WI38 (cell line): ENCODE measurements at regions not wholly inside any gene's neighbourhood (a gene's known extent, or its start where the extent isn't known, plus 50 kb on each side); places are given as distances from the start of the nearest gene placed in this dataset.

Experiments
- H3K4me3 ChIP-seq: 2 replicates; pipeline ENCODE4 v1.5.1; 2011; ENCODE audit warnings: low read depth, mild to moderate bottlenecking, control low read depth, low read length
- CTCF ChIP-seq: IDR thresholded peaks from 2 replicates; pipeline ENCODE4 v1.5.1; 2012; ENCODE audit warnings: low read depth, mild to moderate bottlenecking, control low read depth, low read length

DNA sequence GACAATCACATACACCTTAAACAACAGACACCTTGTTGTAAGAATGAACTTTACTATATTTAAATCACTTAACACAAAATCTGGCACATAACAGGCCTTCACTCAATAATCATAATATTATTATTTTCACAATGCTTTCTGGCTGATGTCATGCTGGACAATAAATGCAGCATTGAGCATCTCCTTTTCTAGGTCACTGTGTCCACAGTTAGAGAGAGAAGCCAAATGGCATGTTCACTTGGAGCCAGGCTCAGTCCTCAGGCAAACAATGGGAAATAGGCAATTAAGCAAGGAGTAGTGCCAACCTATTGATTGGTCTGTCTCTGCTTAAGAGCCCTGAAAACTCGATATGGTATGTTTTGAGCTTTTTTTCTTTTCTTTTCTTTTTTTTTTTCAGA lies 50.6 kb upstream of the KLF4 start:
- H3K4me3 ChIP-seq, result no peak overlapping the region
- no peak for TF ChIP-seq CTCF

DNA sequence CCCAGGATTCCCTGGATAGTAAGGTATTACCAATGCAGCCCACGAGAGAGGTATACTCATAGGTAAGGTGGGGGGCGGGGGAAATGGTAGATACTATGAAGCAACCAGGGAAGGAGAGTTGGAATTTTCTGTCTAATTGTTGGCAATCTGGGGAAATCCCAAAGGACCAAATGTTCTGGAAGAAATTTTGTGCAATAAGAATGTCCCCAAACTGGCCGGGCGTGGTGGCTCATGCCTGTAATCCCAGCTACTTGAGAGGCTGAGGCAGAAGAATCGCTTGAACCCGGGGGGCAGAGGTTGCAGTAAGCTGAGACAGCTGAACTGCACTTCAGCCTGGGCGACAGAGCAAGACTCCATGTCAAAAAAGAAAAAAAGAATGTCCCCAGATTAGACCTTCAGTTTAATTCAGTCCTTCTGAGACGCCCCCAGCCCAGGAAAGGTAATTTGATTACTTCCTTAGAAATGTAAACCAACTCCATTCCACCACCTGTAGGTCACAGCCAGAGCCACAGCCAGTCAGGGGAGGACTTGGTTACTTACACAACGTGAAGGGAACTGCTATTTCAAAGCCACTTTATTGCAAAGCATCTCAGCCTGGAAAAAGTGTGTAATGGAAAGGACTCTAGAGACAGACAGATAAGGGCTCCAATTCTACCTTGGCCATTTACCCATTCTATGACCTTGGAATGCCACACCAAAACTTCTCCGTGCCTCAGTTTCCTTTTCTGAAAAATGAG lies 50.0 kb upstream of the KLF4 start:
- TF ChIP-seq CTCF, result no peak
- H3K4me3 ChIP-seq, result no peak overlapping the region
